ENCODE measurements at regions not wholly inside any gene's neighbourhood (a gene's known extent, or its start where the extent isn't known, plus 50 kb on each side); places are given as distances from the start of the nearest gene placed in this dataset.

GRCh38 chr10:128629111-128630096, 503.2 kb upstream of the MKI67 start:
- DNase-seq = no peak

GRCh38 chr10:128630787-128631252, 504.6 kb upstream of the MKI67 start:
- DNase-seq = no peak

- DNase-seq = no peak
Observed at GRCh38 chr10:128631801-128632241, 505.6 kb upstream of the MKI67 start.

- no peak for DNase-seq
Observed at GRCh38 chr10:128632694-128633093, 506.5 kb upstream of the MKI67 start.

GRCh38 chr10:128633864-128634540, 507.8 kb upstream of the MKI67 start:
- no peak for DNase-seq

GRCh38 chr10:128642023-128642422, 515.8 kb upstream of the MKI67 start:
- DNase-seq = no peak

- DNase-seq = no peak
Observed at GRCh38 chr10:128642502-128642901, 516.3 kb upstream of the MKI67 start.

GRCh38 chr10:128643658-128644057, 517.4 kb upstream of the MKI67 start:
- DNase-seq = no peak

GRCh38 chr10:128645486-128645885, 519.3 kb upstream of the MKI67 start:
- DNase-seq = no peak

GRCh38 chr10:128646956-128647355, 520.7 kb upstream of the MKI67 start:
- DNase-seq = no peak

GRCh38 chr10:128657548-128657947, 531.3 kb upstream of the MKI67 start:
- no peak for DNase-seq

GRCh38 chr10:128660726-128661125, 534.5 kb upstream of the MKI67 start:
- DNase-seq = no peak

GRCh38 chr10:128661404-128662197, 535.4 kb upstream of the MKI67 start:
- DNase-seq = no peak

- DNase-seq = no peak
Observed at GRCh38 chr10:128662520-128662919, 536.3 kb upstream of the MKI67 start.

GRCh38 chr10:128664729-128665128, 538.5 kb upstream of the MKI67 start:
- no peak for DNase-seq

GRCh38 chr10:128675405-128675804, 549.2 kb upstream of the MKI67 start:
- DNase-seq = no peak

GRCh38 chr10:128680116-128680515, 553.9 kb upstream of the MKI67 start:
- no peak for DNase-seq

- DNase-seq = no peak
Observed at GRCh38 chr10:128684215-128684614, 558.0 kb upstream of the MKI67 start.

GRCh38 chr10:128686630-128687278, 560.5 kb upstream of the MKI67 start:
- DNase-seq = no peak

- DNase-seq = no peak
Observed at GRCh38 chr10:128687408-128687807, 561.2 kb upstream of the MKI67 start.

- no peak for DNase-seq
Observed at GRCh38 chr10:128687927-128688549, 561.8 kb upstream of the MKI67 start.

GRCh38 chr10:128689667-128690066, 563.4 kb upstream of the MKI67 start:
- no peak for DNase-seq

Data from NCI-H226 (cell line).